ENCODE measurements at regions not wholly inside any gene's neighbourhood (a gene's known extent, or its start where the extent isn't known, plus 50 kb on each side); places are given as distances from the start of the nearest gene placed in this dataset.

DNA sequence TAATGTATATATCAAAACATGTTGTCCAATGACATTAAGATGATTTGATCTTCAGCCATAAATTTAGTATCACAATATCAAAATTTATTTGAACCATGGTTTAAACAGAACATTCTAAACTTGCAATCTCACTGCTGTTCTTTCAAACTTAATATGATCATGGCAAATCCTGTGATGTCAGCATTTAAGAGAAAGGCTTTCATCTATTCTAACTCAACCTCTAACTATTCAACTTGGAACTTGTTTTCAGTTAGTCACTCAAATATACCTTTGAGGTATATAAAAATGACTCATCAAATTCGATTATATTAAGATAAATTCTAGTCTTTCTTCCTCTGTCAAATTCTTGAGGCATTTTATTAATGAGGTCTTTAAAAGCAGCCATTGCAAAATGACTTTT lies 747.0 kb upstream of the FLRT2 start:
- Mint-ChIP-seq H3K27me3 (ENCODE audit: insufficient read depth, low read depth, poor library complexity) (no peaks in the 10 kb centered on the region), H3K4me1 (no peaks in the 10 kb centered on the region), H3K36me3 (ENCODE audit: low read depth) (no peaks in the 10 kb centered on the region), H3K27ac (no peak overlapping the region), H3K4me3 (no peak overlapping the region), H3K9me3 (no peaks in the 10 kb centered on the region)
- Histone ChIP-seq H3F3A (replicated peaks; ENCODE audit: low read depth) (no peaks in the 10 kb centered on the region), H4K20me1 (replicated peaks; ENCODE audit: insufficient read depth) (no peaks in the 10 kb centered on the region), H3K36me3 (ENCODE audit: insufficient read depth) (no peaks in the 10 kb centered on the region), H3K4me2 (no peak overlapping the region), H2AFZ (no peak overlapping the region), H3K9me2 (ENCODE audit: insufficient read depth) (peaks cover 6% of the 10 kb centered on the region; the same call in 1 of the 2 replicates), H3K4me1 (ENCODE audit: insufficient read depth) (no peaks in the 10 kb centered on the region), H3K4me3 (no peak overlapping the region), H3K27me3 (ENCODE audit: insufficient read depth) (no peaks in the 10 kb centered on the region), H3K79me2 (replicated peaks; ENCODE audit: insufficient read depth) (no peaks in the 10 kb centered on the region), H3K27ac (ENCODE audit: low read depth) (no peak overlapping the region)
- ATAC-seq (no peak), DNase-seq (ENCODE audit: low spot score) (no peak)
- TF ChIP-seq STAT1 (IDR thresholded peaks at IDR 0.05; ENCODE audit: unreplicated experiment) (no peak), CREB1 (CRISPR knock-in tag; IDR thresholded peaks at IDR 0.05; ENCODE audit: low read depth) (no peak), ZNF331 (CRISPR knock-in tag; IDR thresholded peaks at IDR 0.05; ENCODE audit: low read depth) (no peak), EZH2phosphoT487 (IDR thresholded peaks at IDR 0.05; ENCODE audit: unreplicated experiment) (no peak), ZNF114 (CRISPR knock-in tag; IDR thresholded peaks at IDR 0.05) (no peak), POLR2AphosphoS5 (IDR thresholded peaks at IDR 0.05; ENCODE audit: low read depth) (no peak), JUNB (IDR thresholded peaks at IDR 0.05; ENCODE audit: unreplicated experiment) (no peak), NANOG (IDR thresholded peaks at IDR 0.05; ENCODE audit: borderline replicate concordance) (no peak), EZH2 (IDR thresholded peaks at IDR 0.05; ENCODE audit: low read depth, unreplicated experiment) (no peak)
- TF ChIP-seq, protein P1, sequence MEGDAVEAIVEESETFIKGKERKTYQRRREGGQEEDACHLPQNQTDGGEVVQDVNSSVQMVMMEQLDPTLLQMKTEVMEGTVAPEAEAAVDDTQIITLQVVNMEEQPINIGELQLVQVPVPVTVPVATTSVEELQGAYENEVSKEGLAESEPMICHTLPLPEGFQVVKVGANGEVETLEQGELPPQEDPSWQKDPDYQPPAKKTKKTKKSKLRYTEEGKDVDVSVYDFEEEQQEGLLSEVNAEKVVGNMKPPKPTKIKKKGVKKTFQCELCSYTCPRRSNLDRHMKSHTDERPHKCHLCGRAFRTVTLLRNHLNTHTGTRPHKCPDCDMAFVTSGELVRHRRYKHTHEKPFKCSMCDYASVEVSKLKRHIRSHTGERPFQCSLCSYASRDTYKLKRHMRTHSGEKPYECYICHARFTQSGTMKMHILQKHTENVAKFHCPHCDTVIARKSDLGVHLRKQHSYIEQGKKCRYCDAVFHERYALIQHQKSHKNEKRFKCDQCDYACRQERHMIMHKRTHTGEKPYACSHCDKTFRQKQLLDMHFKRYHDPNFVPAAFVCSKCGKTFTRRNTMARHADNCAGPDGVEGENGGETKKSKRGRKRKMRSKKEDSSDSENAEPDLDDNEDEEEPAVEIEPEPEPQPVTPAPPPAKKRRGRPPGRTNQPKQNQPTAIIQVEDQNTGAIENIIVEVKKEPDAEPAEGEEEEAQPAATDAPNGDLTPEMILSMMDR (conservative IDR thresholded peaks at IDR 0.05; ENCODE audit: low read depth in 2 of 2) = no peak
- TF ChIP-seq, protein P2, sequence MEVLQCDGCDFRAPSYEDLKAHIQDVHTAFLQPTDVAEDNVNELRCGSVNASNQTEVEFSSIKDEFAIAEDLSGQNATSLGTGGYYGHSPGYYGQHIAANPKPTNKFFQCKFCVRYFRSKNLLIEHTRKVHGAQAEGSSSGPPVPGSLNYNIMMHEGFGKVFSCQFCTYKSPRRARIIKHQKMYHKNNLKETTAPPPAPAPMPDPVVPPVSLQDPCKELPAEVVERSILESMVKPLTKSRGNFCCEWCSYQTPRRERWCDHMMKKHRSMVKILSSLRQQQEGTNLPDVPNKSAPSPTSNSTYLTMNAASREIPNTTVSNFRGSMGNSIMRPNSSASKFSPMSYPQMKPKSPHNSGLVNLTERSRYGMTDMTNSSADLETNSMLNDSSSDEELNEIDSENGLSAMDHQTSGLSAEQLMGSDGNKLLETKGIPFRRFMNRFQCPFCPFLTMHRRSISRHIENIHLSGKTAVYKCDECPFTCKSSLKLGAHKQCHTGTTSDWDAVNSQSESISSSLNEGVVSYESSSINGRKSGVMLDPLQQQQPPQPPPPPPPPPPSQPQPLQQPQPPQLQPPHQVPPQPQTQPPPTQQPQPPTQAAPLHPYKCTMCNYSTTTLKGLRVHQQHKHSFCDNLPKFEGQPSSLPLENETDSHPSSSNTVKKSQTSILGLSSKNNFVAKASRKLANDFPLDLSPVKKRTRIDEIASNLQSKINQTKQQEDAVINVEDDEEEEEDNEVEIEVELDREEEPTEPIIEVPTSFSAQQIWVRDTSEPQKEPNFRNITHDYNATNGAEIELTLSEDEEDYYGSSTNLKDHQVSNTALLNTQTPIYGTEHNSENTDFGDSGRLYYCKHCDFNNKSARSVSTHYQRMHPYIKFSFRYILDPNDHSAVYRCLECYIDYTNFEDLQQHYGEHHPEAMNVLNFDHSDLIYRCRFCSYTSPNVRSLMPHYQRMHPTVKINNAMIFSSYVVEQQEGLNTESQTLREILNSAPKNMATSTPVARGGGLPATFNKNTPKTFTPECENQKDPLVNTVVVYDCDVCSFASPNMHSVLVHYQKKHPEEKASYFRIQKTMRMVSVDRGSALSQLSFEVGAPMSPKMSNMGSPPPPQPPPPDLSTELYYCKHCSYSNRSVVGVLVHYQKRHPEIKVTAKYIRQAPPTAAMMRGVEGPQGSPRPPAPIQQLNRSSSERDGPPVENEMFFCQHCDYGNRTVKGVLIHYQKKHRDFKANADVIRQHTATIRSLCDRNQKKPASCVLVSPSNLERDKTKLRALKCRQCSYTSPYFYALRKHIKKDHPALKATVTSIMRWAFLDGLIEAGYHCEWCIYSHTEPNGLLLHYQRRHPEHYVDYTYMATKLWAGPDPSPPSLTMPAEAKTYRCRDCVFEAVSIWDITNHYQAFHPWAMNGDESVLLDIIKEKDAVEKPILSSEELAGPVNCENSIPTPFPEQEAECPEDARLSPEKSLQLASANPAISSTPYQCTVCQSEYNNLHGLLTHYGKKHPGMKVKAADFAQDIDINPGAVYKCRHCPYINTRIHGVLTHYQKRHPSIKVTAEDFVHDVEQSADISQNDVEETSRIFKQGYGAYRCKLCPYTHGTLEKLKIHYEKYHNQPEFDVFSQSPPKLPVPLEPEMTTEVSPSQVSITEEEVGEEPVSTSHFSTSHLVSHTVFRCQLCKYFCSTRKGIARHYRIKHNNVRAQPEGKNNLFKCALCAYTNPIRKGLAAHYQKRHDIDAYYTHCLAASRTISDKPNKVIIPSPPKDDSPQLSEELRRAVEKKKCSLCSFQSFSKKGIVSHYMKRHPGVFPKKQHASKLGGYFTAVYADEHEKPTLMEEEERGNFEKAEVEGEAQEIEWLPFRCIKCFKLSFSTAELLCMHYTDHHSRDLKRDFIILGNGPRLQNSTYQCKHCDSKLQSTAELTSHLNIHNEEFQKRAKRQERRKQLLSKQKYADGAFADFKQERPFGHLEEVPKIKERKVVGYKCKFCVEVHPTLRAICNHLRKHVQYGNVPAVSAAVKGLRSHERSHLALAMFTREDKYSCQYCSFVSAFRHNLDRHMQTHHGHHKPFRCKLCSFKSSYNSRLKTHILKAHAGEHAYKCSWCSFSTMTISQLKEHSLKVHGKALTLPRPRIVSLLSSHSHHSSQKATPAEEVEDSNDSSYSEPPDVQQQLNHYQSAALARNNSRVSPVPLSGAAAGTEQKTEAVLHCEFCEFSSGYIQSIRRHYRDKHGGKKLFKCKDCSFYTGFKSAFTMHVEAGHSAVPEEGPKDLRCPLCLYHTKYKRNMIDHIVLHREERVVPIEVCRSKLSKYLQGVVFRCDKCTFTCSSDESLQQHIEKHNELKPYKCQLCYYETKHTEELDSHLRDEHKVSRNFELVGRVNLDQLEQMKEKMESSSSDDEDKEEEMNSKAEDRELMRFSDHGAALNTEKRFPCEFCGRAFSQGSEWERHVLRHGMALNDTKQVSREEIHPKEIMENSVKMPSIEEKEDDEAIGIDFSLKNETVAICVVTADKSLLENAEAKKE (CRISPR knock-in tag; IDR thresholded peaks at IDR 0.05) = no peak
- TF ChIP-seq, protein P3, sequence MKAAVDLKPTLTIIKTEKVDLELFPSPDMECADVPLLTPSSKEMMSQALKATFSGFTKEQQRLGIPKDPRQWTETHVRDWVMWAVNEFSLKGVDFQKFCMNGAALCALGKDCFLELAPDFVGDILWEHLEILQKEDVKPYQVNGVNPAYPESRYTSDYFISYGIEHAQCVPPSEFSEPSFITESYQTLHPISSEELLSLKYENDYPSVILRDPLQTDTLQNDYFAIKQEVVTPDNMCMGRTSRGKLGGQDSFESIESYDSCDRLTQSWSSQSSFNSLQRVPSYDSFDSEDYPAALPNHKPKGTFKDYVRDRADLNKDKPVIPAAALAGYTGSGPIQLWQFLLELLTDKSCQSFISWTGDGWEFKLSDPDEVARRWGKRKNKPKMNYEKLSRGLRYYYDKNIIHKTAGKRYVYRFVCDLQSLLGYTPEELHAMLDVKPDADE (IDR thresholded peaks at IDR 0.05) = no peak
- TF ChIP-seq, protein P4, sequence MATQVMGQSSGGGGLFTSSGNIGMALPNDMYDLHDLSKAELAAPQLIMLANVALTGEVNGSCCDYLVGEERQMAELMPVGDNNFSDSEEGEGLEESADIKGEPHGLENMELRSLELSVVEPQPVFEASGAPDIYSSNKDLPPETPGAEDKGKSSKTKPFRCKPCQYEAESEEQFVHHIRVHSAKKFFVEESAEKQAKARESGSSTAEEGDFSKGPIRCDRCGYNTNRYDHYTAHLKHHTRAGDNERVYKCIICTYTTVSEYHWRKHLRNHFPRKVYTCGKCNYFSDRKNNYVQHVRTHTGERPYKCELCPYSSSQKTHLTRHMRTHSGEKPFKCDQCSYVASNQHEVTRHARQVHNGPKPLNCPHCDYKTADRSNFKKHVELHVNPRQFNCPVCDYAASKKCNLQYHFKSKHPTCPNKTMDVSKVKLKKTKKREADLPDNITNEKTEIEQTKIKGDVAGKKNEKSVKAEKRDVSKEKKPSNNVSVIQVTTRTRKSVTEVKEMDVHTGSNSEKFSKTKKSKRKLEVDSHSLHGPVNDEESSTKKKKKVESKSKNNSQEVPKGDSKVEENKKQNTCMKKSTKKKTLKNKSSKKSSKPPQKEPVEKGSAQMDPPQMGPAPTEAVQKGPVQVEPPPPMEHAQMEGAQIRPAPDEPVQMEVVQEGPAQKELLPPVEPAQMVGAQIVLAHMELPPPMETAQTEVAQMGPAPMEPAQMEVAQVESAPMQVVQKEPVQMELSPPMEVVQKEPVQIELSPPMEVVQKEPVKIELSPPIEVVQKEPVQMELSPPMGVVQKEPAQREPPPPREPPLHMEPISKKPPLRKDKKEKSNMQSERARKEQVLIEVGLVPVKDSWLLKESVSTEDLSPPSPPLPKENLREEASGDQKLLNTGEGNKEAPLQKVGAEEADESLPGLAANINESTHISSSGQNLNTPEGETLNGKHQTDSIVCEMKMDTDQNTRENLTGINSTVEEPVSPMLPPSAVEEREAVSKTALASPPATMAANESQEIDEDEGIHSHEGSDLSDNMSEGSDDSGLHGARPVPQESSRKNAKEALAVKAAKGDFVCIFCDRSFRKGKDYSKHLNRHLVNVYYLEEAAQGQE (IDR thresholded peaks at IDR 0.05; ENCODE audit: unreplicated experiment) = no peak

Measured in GM23338 (cell line).